Right lobe of liver (tissue), 6 donors: ENCODE measurements at regions not wholly inside any gene's neighbourhood (a gene's known extent, or its start where the extent isn't known, plus 50 kb on each side); places are given as distances from the start of the nearest gene placed in this dataset.

ENCODE experiments used
- ATAC-seq, 4 donors: fragments of 200-7000 bp; cut with Tn5 transposase; one replicate each; pipeline ENCODE4 v1.9.1; 2020; ENCODE audit warnings: mild to moderate bottlenecking in 4 of 4, moderate library complexity in 4 of 4
- DNase-seq, 3 donors: peaks; one replicate each; pipeline ENCODE4 v3.0.0-alpha.2; 2020
- H3K27ac ChIP-seq, 3 donors: fragments of 200-600 bp; one replicate each; pipeline ENCODE4 v1.8.0; 2022
- H3K27me3 ChIP-seq, 2 donors: fragments of 200-600 bp; one replicate each; pipeline ENCODE4 v1.8.0; 2022
- H3K36me3 ChIP-seq, 4 donors: fragments of 200-600 bp; sonication (generic) in 1 of 4; one replicate each; pipeline versions ENCODE4 v1.5.1 to v1.8.0; 2017 to 2022; ENCODE audit warnings: control low read depth in 1 of 4
- H3K4me1 ChIP-seq, 4 donors: fragments of 200-600 bp; sonication (generic) in 1 of 4; one replicate each; pipeline versions ENCODE4 v1.5.1 to v1.8.0; 2017 to 2022; ENCODE audit warnings: control low read depth in 1 of 4
- H3K4me3 ChIP-seq, 3 donors: fragments of 200-600 bp; one replicate each; pipeline ENCODE4 v1.8.0; 2022
- H3K9me3 ChIP-seq, 4 donors: fragments of 200-600 bp; sonication (generic) in 1 of 4; one replicate each; pipeline versions ENCODE4 v1.5.1 to v1.8.0; 2017 to 2022; ENCODE audit warnings: control low read depth in 1 of 4
- CTCF ChIP-seq, 4 donors: fragments of 200-600 bp in 3 of 4; fragments of 450-650 bp in 1 of 4; IDR thresholded peaks; one replicate each; pipeline versions ENCODE4 v1.5.1 to v1.8.0; 2016 to 2022; ENCODE audit warnings: antibody characterized with exemption in 4 of 4, mild to moderate bottlenecking in 2 of 4
- POLR2A ChIP-seq: fragments of 450-650 bp; IDR thresholded peaks from one replicate; pipeline ENCODE4 v1.6.1; 2017; ENCODE audit warnings: antibody characterized with exemption, mild to moderate bottlenecking
- WGBS: methylation state at CpG from one replicate; pipeline ENCODE4 v1.1.6; 2018; ENCODE audit warnings: low coverage, low lambda C conversion rate; ENCODE audit not compliant: insufficient coverage; ENCODE audit errors: missing lambda C conversion rate; 5-methylcytosine and 5-hydroxymethylcytosine counted together
- intact Hi-C, 2 donors: fragments of 100-400 bp; cut with DNase I; formaldehyde crosslinking; loops; one replicate each; pipeline versions ENCODE4 v1.11.2 to v1.14.1; 2022
- donor health status: DM: no; HTN: yes; CAD: no.
- donor health status: DM: no; HTN: no; CAD: no.
- donor health status: DM: no; HTN: no; CAD: no.
- donor health status: DM: no; HTN: yes; CAD: no.
- donor health status: DM: no; HTN: yes; CAD: no.

DNA sequence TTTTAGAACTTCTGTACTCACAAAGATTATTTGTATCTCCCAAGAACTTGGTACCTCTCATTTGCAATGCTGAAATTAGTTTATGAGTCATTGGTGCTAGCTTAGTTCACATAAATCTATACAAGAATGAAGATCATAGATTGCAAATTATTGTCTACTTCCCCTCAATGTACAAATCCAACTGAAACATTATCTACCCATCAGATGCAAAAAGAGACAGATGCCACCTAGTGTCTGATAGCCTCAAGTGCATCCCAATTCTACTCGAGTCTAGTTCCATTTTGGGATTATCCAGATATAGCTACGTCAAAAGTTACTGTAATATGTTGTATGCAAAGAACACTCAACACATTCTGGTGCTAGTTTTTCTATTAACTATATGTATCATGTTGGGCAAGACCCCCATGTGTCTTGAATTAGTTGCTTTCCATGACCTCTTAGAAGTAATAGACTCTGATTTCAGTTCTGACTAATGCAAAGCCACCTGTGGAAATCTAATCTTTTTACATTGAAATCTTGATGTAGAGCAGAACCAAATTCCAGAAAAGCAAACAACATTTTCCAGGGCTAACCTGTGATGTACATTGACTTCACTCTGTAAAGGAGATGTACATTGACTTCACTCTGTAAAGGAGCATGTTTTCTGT lies 210.0 kb downstream of the RBM43 start:
- peak in 1 of 3 donors; percentile 45 for DNase-seq
- WGBS, result 0% methylated on average over 2 of the region's 2 CpGs

DNA sequence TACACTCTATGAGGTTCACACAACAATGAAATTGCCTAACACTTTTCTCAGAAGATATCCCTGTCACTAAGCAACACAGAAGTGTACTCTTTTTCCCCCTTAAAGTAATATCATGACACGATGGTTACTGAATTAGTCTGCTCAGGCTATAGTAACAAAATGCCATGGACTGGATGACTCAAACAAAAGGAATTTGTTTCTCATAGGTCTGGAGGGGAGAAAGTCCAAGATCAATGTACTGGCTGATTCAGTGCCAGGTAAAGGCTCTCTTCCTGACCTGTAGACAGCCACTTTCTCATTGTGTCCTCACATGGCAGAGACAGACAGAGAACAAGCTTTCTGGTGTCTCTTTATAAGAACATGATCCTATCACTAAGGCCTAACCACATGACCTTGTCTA lies 211.9 kb downstream of the RBM43 start:
- Histone ChIP-seq H3K4me1 (peaks cover 0 to 13% (median 0%) of the 10 kb centered on the region in 4 donors), H3K36me3 (no peaks in the 10 kb centered on the region), H3K4me3 (no peak overlapping the region), H3K27me3 (no peaks in the 10 kb centered on the region), H3K27ac (no peak overlapping the region), H3K9me3 (no peaks in the 10 kb centered on the region)
- WGBS, result 0% methylated on average over 1 of the region's 1 CpG
- ATAC-seq (peak; percentile 69 to 95 (median 88)), DNase-seq (peak in 1 of 3 donors; percentile 58)
- intact Hi-C loops, result no loop called here
- TF ChIP-seq CTCF (IDR thresholded peaks at IDR 0.05) (no peak), POLR2A (no peak)

More for the DNA sequence above, 210.0 kb downstream of the RBM43 start:
- TF ChIP-seq CTCF (IDR thresholded peaks at IDR 0.05) (peak; percentile 80 to 89 (median 86)), POLR2A (no peak)
- peak; percentile 80 to 91 (median 87) for ATAC-seq
- Histone ChIP-seq H3K27ac (no peak overlapping the region), H3K36me3 (no peaks in the 10 kb centered on the region), H3K9me3 (no peaks in the 10 kb centered on the region), H3K27me3 (no peaks in the 10 kb centered on the region), H3K4me3 (no peak overlapping the region), H3K4me1 (peaks cover 0 to 13% (median 0%) of the 10 kb centered on the region in 4 donors)
- intact Hi-C loops, result no loop called here

- TF ChIP-seq CTCF (IDR thresholded peaks at IDR 0.05) (no peak), POLR2A (no peak)
- no peaks in the 10 kb centered on the region for H3K36me3 ChIP-seq
- H3K9me3 ChIP-seq, result no peaks in the 10 kb centered on the region
- no peak overlapping the region for H3K27ac ChIP-seq
- H3K4me3 ChIP-seq, result no peak overlapping the region
- H3K27me3 ChIP-seq, result no peaks in the 10 kb centered on the region
- 92% methylated on average over 6 of the region's 6 CpGs for WGBS
- DNase-seq (no peak), ATAC-seq (no peak)
- peaks cover 0 to 13% (median 0%) of the 10 kb centered on the region in 4 donors for H3K4me1 ChIP-seq
- intact Hi-C loops, result no loop called here
Measured at GRCh38 chr2:151048331-151049054, 213.2 kb downstream of the RBM43 start.

DNA sequence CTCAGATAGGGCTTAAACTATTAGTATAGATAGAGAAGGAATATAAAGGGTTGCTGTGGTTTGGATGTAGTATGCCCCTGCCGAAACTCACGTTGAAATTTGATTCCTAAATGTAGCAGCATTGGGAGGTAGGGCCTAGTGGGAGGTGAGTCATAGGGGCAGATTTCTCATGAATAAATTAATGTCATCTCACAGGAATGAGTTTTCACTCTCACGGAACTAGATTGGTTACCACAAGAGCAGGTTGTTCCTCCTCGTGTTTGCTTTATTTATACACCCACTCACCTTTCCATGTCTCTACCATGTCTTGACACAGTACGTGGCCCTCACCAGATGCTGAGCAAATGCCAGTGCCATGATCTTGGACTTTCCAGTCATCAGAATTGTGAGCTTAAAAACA lies 218.2 kb downstream of the RBM43 start:
- 86% methylated on average over 5 of the region's 5 CpGs for WGBS
- no peak for ATAC-seq
- no peak overlapping the region for H3K4me3 ChIP-seq
- TF ChIP-seq CTCF (IDR thresholded peaks at IDR 0.05) (no peak), POLR2A (no peak)
- no peaks in the 10 kb centered on the region for H3K36me3 ChIP-seq
- no peak for DNase-seq
- H3K4me1 ChIP-seq, result no peaks in the 10 kb centered on the region
- H3K27me3 ChIP-seq, result no peaks in the 10 kb centered on the region
- no peaks in the 10 kb centered on the region for H3K9me3 ChIP-seq
- no peak overlapping the region for H3K27ac ChIP-seq
- intact Hi-C loops, result no loop called here
